Ishikawa (cell line): ENCODE measurements at regions not wholly inside any gene's neighbourhood (a gene's known extent, or its start where the extent isn't known, plus 50 kb on each side); places are given as distances from the start of the nearest gene placed in this dataset.

Source experiments
- EP300 ChIP-seq: IDR thresholded peaks from 2 replicates; pipeline ENCODE4 v1.6.1; 2012; ENCODE audit warnings: borderline replicate concordance
- NFIC ChIP-seq: IDR thresholded peaks from 2 replicates; pipeline ENCODE4 v1.6.1; 2012
- RAD21 ChIP-seq: IDR thresholded peaks from 2 replicates; pipeline ENCODE4 v1.6.1; 2012; ENCODE audit warnings: low read depth
- TAF1 ChIP-seq: IDR thresholded peaks from 2 replicates; pipeline ENCODE4 v1.6.1; 2012; ENCODE audit warnings: low read depth, mild to moderate bottlenecking
- TEAD4 ChIP-seq: IDR thresholded peaks from 2 replicates; pipeline ENCODE4 v1.6.1; 2012
- YY1 ChIP-seq: IDR thresholded peaks from 2 replicates; pipeline ENCODE4 v1.6.1; 2012; ENCODE audit warnings: low read depth
- ZBTB7A ChIP-seq: IDR thresholded peaks from 2 replicates; pipeline ENCODE4 v1.6.1; 2012; ENCODE audit warnings: low read depth
- TF ChIP-seq, protein P1 (sequence below): IDR thresholded peaks from 2 replicates; pipeline ENCODE4 v1.6.1; 2012
- TF ChIP-seq, protein P2 (sequence below): IDR thresholded peaks from 2 replicates; pipeline ENCODE4 v1.6.1; 2012; ENCODE audit warnings: low read depth, mild to moderate bottlenecking

DNA sequence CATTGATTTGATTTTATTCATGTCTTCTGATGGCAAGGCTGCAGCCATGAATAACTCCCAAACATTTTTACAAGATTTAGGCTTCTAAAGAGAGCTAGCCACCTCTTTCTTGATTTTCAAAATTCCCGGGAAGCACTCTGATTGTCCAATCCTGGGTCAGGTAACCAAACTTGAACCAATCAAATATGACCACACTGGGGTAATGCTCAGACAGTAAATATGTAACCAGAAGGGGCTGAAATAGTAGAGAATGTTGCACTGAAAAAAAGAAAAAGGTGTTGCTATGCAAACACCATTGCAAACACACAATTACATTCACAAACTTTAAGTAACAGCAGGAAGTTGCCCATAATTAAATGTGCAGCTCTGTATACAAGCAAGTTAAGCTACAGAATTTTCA, 112.9 kb upstream of the IQCM start:
- TF ChIP-seq, protein P1, sequence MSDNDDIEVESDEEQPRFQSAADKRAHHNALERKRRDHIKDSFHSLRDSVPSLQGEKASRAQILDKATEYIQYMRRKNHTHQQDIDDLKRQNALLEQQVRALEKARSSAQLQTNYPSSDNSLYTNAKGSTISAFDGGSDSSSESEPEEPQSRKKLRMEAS = no peak
- TF ChIP-seq TEAD4 (no peak), YY1 (no peak), EP300 (no peak), ZBTB7A (no peak), RAD21 (no peak), NFIC (no peak), TAF1 (no peak)
- TF ChIP-seq, protein P2, sequence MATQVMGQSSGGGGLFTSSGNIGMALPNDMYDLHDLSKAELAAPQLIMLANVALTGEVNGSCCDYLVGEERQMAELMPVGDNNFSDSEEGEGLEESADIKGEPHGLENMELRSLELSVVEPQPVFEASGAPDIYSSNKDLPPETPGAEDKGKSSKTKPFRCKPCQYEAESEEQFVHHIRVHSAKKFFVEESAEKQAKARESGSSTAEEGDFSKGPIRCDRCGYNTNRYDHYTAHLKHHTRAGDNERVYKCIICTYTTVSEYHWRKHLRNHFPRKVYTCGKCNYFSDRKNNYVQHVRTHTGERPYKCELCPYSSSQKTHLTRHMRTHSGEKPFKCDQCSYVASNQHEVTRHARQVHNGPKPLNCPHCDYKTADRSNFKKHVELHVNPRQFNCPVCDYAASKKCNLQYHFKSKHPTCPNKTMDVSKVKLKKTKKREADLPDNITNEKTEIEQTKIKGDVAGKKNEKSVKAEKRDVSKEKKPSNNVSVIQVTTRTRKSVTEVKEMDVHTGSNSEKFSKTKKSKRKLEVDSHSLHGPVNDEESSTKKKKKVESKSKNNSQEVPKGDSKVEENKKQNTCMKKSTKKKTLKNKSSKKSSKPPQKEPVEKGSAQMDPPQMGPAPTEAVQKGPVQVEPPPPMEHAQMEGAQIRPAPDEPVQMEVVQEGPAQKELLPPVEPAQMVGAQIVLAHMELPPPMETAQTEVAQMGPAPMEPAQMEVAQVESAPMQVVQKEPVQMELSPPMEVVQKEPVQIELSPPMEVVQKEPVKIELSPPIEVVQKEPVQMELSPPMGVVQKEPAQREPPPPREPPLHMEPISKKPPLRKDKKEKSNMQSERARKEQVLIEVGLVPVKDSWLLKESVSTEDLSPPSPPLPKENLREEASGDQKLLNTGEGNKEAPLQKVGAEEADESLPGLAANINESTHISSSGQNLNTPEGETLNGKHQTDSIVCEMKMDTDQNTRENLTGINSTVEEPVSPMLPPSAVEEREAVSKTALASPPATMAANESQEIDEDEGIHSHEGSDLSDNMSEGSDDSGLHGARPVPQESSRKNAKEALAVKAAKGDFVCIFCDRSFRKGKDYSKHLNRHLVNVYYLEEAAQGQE = no peak
